HEK293 (cell line): ENCODE measurements at regions not wholly inside any gene's neighbourhood (a gene's known extent, or its start where the extent isn't known, plus 50 kb on each side); places are given as distances from the start of the nearest gene placed in this dataset.

Source experiments
- BCL11A ChIP-seq: fragments of 450-650 bp; formaldehyde crosslinking; IDR thresholded peaks from 2 replicates; pipeline ENCODE4 v1.5.1; 2016; ENCODE audit warnings: low read depth, missing biosample characterization, missing genetic modification characterization
- HOXC10 ChIP-seq: sonication (generic); formaldehyde crosslinking; IDR thresholded peaks from 2 replicates; pipeline ENCODE4 v1.8.1; 2023; ENCODE audit warnings: mild to moderate bottlenecking, missing genetic modification reagents
- MEIS1 ChIP-seq: sonication (generic); formaldehyde crosslinking; IDR thresholded peaks from 2 replicates; pipeline ENCODE4 v1.8.1; 2022; ENCODE audit warnings: missing genetic modification reagents, mild to moderate bottlenecking, borderline replicate concordance
- RBAK ChIP-seq: fragments of 450-650 bp; formaldehyde crosslinking; IDR thresholded peaks from 2 replicates; pipeline ENCODE4 v1.5.1; 2016; ENCODE audit warnings: missing biosample characterization, missing genetic modification characterization
- SETDB1 ChIP-seq: IDR thresholded peaks from one replicate; pipeline ENCODE4 v1.6.1; 2017; ENCODE audit warnings: mild to moderate bottlenecking, low read length, moderate library complexity, mixed read lengths; ENCODE audit not compliant: insufficient read length
- YY1 ChIP-seq: fragments of 450-650 bp; formaldehyde crosslinking; IDR thresholded peaks from 2 replicates; pipeline ENCODE4 v1.5.1; 2018; ENCODE audit warnings: missing biosample characterization, missing genetic modification characterization
- ZBTB7A ChIP-seq: fragments of 450-650 bp; formaldehyde crosslinking; IDR thresholded peaks from 2 replicates; pipeline ENCODE4 v1.5.1; 2016; ENCODE audit warnings: low read depth, missing biosample characterization, missing genetic modification characterization
- ZNF10 ChIP-seq: fragments of 450-650 bp; formaldehyde crosslinking; IDR thresholded peaks from 2 replicates; pipeline ENCODE4 v1.5.1; 2017; ENCODE audit warnings: missing biosample characterization, missing genetic modification characterization
- ZNF19 ChIP-seq: fragments of 450-650 bp; formaldehyde crosslinking; IDR thresholded peaks from 2 replicates; pipeline ENCODE4; 2016; ENCODE audit warnings: missing biosample characterization, missing genetic modification characterization, low read depth
- ZNF341 ChIP-seq: fragments of 450-650 bp; formaldehyde crosslinking; IDR thresholded peaks from 2 replicates; pipeline ENCODE4; 2016; ENCODE audit warnings: low read depth, missing biosample characterization, missing genetic modification characterization
- ZNF423 ChIP-seq: fragments of 450-650 bp; formaldehyde crosslinking; IDR thresholded peaks from 2 replicates; pipeline ENCODE4 v1.5.1; 2016; ENCODE audit warnings: missing biosample characterization, missing genetic modification characterization
- ZSCAN30 ChIP-seq: fragments of 450-650 bp; IDR thresholded peaks from 2 replicates; pipeline ENCODE4 v1.5.1; 2018; ENCODE audit warnings: missing biosample characterization, mild to moderate bottlenecking, missing genetic modification characterization, moderate library complexity
- TF ChIP-seq, protein P1 (sequence below): fragments of 450-650 bp; formaldehyde crosslinking; IDR thresholded peaks from 2 replicates; pipeline ENCODE4 v1.5.1; 2016; ENCODE audit warnings: missing biosample characterization, missing genetic modification characterization
- TF ChIP-seq, protein P2 (sequence below): fragments of 450-650 bp; formaldehyde crosslinking; IDR thresholded peaks from 2 replicates; pipeline ENCODE4 v1.5.1; 2017; ENCODE audit warnings: missing biosample characterization, mild to moderate bottlenecking, missing genetic modification characterization, moderate library complexity

DNA sequence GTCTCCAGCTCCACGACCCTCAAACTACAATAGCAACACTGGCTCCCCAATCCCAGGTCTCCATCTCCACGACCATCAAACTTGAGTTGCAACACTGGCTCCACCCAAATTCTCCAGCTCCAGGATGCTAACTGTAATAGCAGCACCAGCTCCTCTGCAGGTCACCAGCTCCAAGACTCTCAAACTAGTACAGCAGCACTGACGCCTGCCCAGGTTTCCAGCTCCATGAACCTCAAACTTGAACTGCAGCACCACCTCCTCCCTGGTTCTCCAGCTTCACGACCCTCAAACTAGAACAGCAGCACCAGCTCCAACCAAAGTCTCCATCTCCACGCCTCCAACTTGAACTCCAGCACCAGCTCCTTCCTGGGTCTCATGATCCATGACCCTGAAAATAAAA, 353.8 kb downstream of the PREX1 start:
- TF ChIP-seq, protein P1, sequence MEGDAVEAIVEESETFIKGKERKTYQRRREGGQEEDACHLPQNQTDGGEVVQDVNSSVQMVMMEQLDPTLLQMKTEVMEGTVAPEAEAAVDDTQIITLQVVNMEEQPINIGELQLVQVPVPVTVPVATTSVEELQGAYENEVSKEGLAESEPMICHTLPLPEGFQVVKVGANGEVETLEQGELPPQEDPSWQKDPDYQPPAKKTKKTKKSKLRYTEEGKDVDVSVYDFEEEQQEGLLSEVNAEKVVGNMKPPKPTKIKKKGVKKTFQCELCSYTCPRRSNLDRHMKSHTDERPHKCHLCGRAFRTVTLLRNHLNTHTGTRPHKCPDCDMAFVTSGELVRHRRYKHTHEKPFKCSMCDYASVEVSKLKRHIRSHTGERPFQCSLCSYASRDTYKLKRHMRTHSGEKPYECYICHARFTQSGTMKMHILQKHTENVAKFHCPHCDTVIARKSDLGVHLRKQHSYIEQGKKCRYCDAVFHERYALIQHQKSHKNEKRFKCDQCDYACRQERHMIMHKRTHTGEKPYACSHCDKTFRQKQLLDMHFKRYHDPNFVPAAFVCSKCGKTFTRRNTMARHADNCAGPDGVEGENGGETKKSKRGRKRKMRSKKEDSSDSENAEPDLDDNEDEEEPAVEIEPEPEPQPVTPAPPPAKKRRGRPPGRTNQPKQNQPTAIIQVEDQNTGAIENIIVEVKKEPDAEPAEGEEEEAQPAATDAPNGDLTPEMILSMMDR (tag by site-specific recombination), result no peak
- TF ChIP-seq MEIS1 (CRISPR knock-in tag) (no peak), SETDB1 (no peak), ZBTB7A (tag by site-specific recombination) (no peak), RBAK (tag by site-specific recombination) (no peak), ZNF423 (tag by site-specific recombination) (no peak), BCL11A (tag by site-specific recombination) (no peak), ZNF19 (tag by site-specific recombination) (no peak), ZNF341 (tag by site-specific recombination) (no peak), YY1 (tag by site-specific recombination) (no peak), HOXC10 (no peak), ZNF10 (tag by site-specific recombination) (no peak), ZSCAN30 (tag by site-specific recombination) (no peak)
- TF ChIP-seq, protein P2, sequence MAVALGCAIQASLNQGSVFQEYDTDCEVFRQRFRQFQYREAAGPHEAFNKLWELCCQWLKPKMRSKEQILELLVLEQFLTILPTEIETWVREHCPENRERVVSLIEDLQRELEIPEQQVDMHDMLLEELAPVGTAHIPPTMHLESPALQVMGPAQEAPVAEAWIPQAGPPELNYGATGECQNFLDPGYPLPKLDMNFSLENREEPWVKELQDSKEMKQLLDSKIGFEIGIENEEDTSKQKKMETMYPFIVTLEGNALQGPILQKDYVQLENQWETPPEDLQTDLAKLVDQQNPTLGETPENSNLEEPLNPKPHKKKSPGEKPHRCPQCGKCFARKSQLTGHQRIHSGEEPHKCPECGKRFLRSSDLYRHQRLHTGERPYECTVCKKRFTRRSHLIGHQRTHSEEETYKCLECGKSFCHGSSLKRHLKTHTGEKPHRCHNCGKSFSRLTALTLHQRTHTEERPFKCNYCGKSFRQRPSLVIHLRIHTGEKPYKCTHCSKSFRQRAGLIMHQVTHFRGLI, result no peak
